H1 (cell line): ENCODE measurements at regions not wholly inside any gene's neighbourhood (a gene's known extent, or its start where the extent isn't known, plus 50 kb on each side); places are given as distances from the start of the nearest gene placed in this dataset.

ENCODE experiments used
- CTCF ChIA-PET: fragments of 300-600 bp; sonication (Branson Sonifier 250); formaldehyde crosslinking; loops from one replicate; lab custom pipeline; 2021; ENCODE audit not compliant: partially characterized antibody; lab: Charles Lee
- POLR2A ChIA-PET: fragments of 300-600 bp; sonication (Branson Sonifier 250); formaldehyde crosslinking; loops from one replicate; lab custom pipeline; 2021; ENCODE audit warnings: inconsistent platforms; ENCODE audit not compliant: partially characterized antibody; lab: Charles Lee
- DNase-seq, 2 experiments: peaks; one replicate each; pipeline versions ENCODE4 v3.0.0 to v3.0.0-alpha.2; 2010 to 2022; ENCODE audit warnings: low spot score in 2 of 2, low read depth in 1 of 2, mixed read lengths in 1 of 2
- FAIRE-seq: peaks from 2 replicates; lab custom pipeline; 2011; peaks lifted over from hg19 to GRCh38; lab: Jason Lieb, UNC
- H2AFZ ChIP-seq: 2 replicates; pipeline ENCODE4 v1.8.1; 2012; ENCODE audit warnings: low read length, inconsistent platforms
- H2AK5ac ChIP-seq: 2 replicates; pipeline ENCODE4 v1.6.1; 2013; ENCODE audit warnings: low read depth, low read length
- H2BK120ac ChIP-seq: replicated peaks from 2 replicates; pipeline ENCODE3; 2013; ENCODE audit warnings: low read depth, low read length, inconsistent platforms
- H2BK12ac ChIP-seq: 2 replicates; pipeline ENCODE4 v1.6.1; 2013; ENCODE audit warnings: low read depth, low read length
- H2BK15ac ChIP-seq: 2 replicates; pipeline ENCODE4 v1.6.1; 2013; ENCODE audit warnings: low read length
- H2BK20ac ChIP-seq: 2 replicates; pipeline ENCODE4 v1.6.1; 2013; ENCODE audit warnings: low read length
- H2BK5ac ChIP-seq: 2 replicates; pipeline ENCODE4 v1.6.1; 2013; ENCODE audit warnings: low read depth, low read length
- H3K14ac ChIP-seq: 2 replicates; pipeline ENCODE4 v1.6.1; 2013; ENCODE audit warnings: inconsistent platforms; ENCODE audit not compliant: insufficient read length
- H3K18ac ChIP-seq: 2 replicates; pipeline ENCODE4 v1.6.1; 2013; ENCODE audit warnings: low read length; ENCODE audit errors: extremely low read depth
- H3K23ac ChIP-seq: 2 replicates; pipeline ENCODE4 v1.6.1; 2013; ENCODE audit warnings: inconsistent platforms; ENCODE audit not compliant: insufficient read length
- H3K23me2 ChIP-seq: 2 replicates; pipeline ENCODE4 v1.6.1; 2013; ENCODE audit warnings: low read depth, low read length
- H3K27ac ChIP-seq: 2 replicates; pipeline ENCODE4 v1.6.1; 2011; ENCODE audit warnings: low read depth, low read length, inconsistent platforms
- H3K27me3 ChIP-seq, 4 experiments: replicated peaks in 1 of 4; 1 replicate in 1 of 4; 2 replicates in 3 of 4; pipeline versions ENCODE4 v1.6.1 to v1.8.1; 2011 to 2013; ENCODE audit warnings: low read length in 3 of 4, mild to moderate bottlenecking in 3 of 4, inconsistent platforms in 2 of 4, mixed read lengths in 2 of 4, moderate library complexity in 1 of 4; ENCODE audit not compliant: control insufficient read depth in 3 of 4, insufficient read depth in 3 of 4; ENCODE audit errors: extremely low read depth in 1 of 4
- H3K36me3 ChIP-seq, 4 experiments: 2 replicates each; pipeline versions ENCODE4 v1.6.1 to v1.8.1; 2011 to 2013; ENCODE audit warnings: mild to moderate bottlenecking in 4 of 4, low read length in 3 of 4, moderate library complexity in 2 of 4, control low read depth in 1 of 4, inconsistent platforms in 1 of 4; ENCODE audit not compliant: insufficient read depth in 4 of 4, control insufficient read depth in 2 of 4
- H3K4ac ChIP-seq: replicated peaks from 2 replicates; pipeline ENCODE3; 2013; ENCODE audit warnings: low read length, low read depth, mixed read lengths, inconsistent platforms; ENCODE audit not compliant: insufficient read length
- H3K4me1 ChIP-seq, 4 experiments: replicated peaks in 1 of 4; 1 replicate in 1 of 4; 2 replicates in 3 of 4; pipeline versions ENCODE4 v1.6.1 to v1.8.1; 2011 to 2013; ENCODE audit warnings: low read length in 3 of 4, inconsistent platforms in 2 of 4, mixed read lengths in 1 of 4; ENCODE audit not compliant: insufficient read depth in 4 of 4, control insufficient read depth in 3 of 4
- H3K4me2 ChIP-seq, 2 experiments: 2 replicates each; pipeline versions ENCODE4 v1.6.1 to v1.8.1; 2011 to 2013; ENCODE audit warnings: low read depth in 2 of 2, low read length in 2 of 2, control low read depth in 1 of 2, inconsistent platforms in 1 of 2, mild to moderate bottlenecking in 1 of 2; ENCODE audit not compliant: insufficient read depth in 1 of 2
- H3K4me3 ChIP-seq, 4 experiments: fragments of 200-600, 300-600 bp in 1 of 4; sonication (generic), shearing (Covaris generic), sonication (Bioruptor Twin) in 1 of 4; 2 replicates each; pipeline versions ENCODE4 v1.5.1 to v1.8.1; 2011 to 2016; ENCODE audit warnings: low read length in 4 of 4, low read depth in 3 of 4, control low read depth in 2 of 4, inconsistent platforms in 2 of 4, mild to moderate bottlenecking in 2 of 4, mixed read lengths in 1 of 4, moderate library complexity in 1 of 4; ENCODE audit not compliant: insufficient read depth in 2 of 4; ENCODE audit errors: extremely low read depth in 1 of 4
- H3K56ac ChIP-seq: replicated peaks from 2 replicates; pipeline ENCODE3; 2013; ENCODE audit warnings: low read depth, mild to moderate bottlenecking, mixed read lengths, low read length, inconsistent platforms; ENCODE audit not compliant: insufficient read length
- H3K79me1 ChIP-seq: 2 replicates; pipeline ENCODE4 v1.6.1; 2013; ENCODE audit warnings: low read depth, low read length, control low read depth
- H3K79me2 ChIP-seq, 2 experiments: 2 replicates each; pipeline versions ENCODE4 v1.6.1 to v1.8.1; 2012 to 2013; ENCODE audit warnings: low read length in 2 of 2, mild to moderate bottlenecking in 2 of 2, inconsistent platforms in 1 of 2; ENCODE audit not compliant: insufficient read depth in 2 of 2, control insufficient read depth in 1 of 2
- H3K9ac ChIP-seq, 4 experiments: replicated peaks in 1 of 4; 1 replicate in 1 of 4; 2 replicates in 3 of 4; pipeline versions ENCODE4 v1.6.1 to v1.8.1; 2011 to 2013; ENCODE audit warnings: low read depth in 3 of 4, low read length in 3 of 4, control low read depth in 2 of 4, mild to moderate bottlenecking in 2 of 4, moderate library complexity in 2 of 4, inconsistent platforms in 1 of 4; ENCODE audit errors: extremely low read depth in 1 of 4
- H3K9me3 ChIP-seq, 2 experiments: 2 replicates each; pipeline versions ENCODE4 v1.6.1 to v1.8.1; 2012 to 2013; ENCODE audit warnings: mild to moderate bottlenecking in 2 of 2, moderate library complexity in 2 of 2, control low read depth in 1 of 2, inconsistent platforms in 1 of 2, low read depth in 1 of 2, low read length in 1 of 2, mixed read lengths in 1 of 2; ENCODE audit not compliant: insufficient read depth in 2 of 2
- H4K20me1 ChIP-seq, 2 experiments: replicated peaks in 1 of 2; 2 replicates each; pipeline versions ENCODE3 to v1.8.1; 2011 to 2013; ENCODE audit warnings: inconsistent platforms in 2 of 2, low read length in 2 of 2, mild to moderate bottlenecking in 1 of 2; ENCODE audit not compliant: insufficient read depth in 2 of 2, control insufficient read depth in 1 of 2
- H4K5ac ChIP-seq: 2 replicates; pipeline ENCODE4 v1.6.1; 2013; ENCODE audit warnings: low read length, low read depth, mixed read lengths, inconsistent platforms; ENCODE audit not compliant: insufficient read length
- H4K8ac ChIP-seq: 2 replicates; pipeline ENCODE4 v1.8.0; 2013; ENCODE audit warnings: mild to moderate bottlenecking, moderate library complexity, low read length, inconsistent platforms; ENCODE audit not compliant: insufficient read depth; ENCODE audit errors: extremely low read depth
- H4K91ac ChIP-seq: replicated peaks from 2 replicates; pipeline ENCODE3; 2013; ENCODE audit warnings: low read length, mixed read lengths, inconsistent platforms; ENCODE audit not compliant: insufficient read length
- ASH2L ChIP-seq: fragments of 200-600, 300-600 bp; sonication (generic); IDR thresholded peaks from one replicate; pipeline ENCODE4 v1.7.1; 2017; ENCODE audit warnings: low read length
- BACH1 ChIP-seq: IDR thresholded peaks from 2 replicates; pipeline ENCODE4 v1.6.1; 2012; ENCODE audit warnings: low read length, improper control_type of control experiment
- CEBPB ChIP-seq: IDR thresholded peaks from 2 replicates; pipeline ENCODE4 v1.6.1; 2012; ENCODE audit warnings: low read depth, low read length
- MAFK ChIP-seq: IDR thresholded peaks from 2 replicates; pipeline ENCODE4 v1.6.1; 2012; ENCODE audit warnings: low read depth, mild to moderate bottlenecking, improper control_type of control experiment, low read length
- PHF8 ChIP-seq: fragments of 200-600 bp; sonication (generic); conservative IDR thresholded peaks from 2 replicates; pipeline ENCODE4 v1.7.1; 2012; ENCODE audit warnings: low read depth, mild to moderate bottlenecking, inconsistent platforms, low read length, moderate library complexity
- RBBP5 ChIP-seq: IDR thresholded peaks from 2 replicates; pipeline ENCODE4 v1.7.1; 2012; ENCODE audit warnings: low read depth, mild to moderate bottlenecking, inconsistent platforms, low read length, moderate library complexity, borderline replicate concordance
- WGBS, 2 experiments: shearing (Covaris generic) in 1 of 2; methylation state at CpG; one replicate each; pipeline versions ENCODE4 v1.1.6 to v1.1.7; 2013 to 2015; ENCODE audit warnings: low lambda C conversion rate in 2 of 2, mixed read lengths in 2 of 2, inconsistent platforms in 1 of 2, low coverage in 1 of 2, missing lambda C conversion rate in 1 of 2; ENCODE audit not compliant: insufficient replicate concordance in 2 of 2, insufficient coverage in 1 of 2, insufficient read length in 1 of 2; ENCODE audit errors: extremely low coverage in 1 of 2, missing lambda C conversion rate in 1 of 2; 5-methylcytosine and 5-hydroxymethylcytosine counted together
- TF ChIP-seq, protein P1 (sequence below): IDR thresholded peaks from 2 replicates; pipeline ENCODE4 v1.6.1; 2012; ENCODE audit warnings: inconsistent platforms

DNA sequence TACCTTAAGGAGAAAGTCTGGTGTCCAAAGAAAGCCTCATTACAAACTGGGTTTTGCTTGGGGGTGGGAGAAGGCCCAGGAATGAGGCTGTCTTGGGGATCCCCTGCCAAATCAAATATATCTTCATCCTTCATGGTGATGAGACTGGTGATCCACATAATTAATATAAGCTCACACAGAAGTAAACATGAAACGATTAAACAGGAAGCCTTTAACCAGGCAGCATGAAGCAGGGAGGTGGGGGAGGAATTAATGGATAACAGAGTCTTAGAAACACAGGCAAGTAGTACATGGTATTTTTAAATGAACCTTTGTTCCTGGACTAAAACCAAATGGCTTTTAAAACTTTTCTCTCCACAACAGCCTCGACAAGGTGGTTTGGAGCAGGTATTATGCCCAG lies 437.5 kb downstream of the TFAP2A start:
- no peak overlapping the region for H2AFZ ChIP-seq
- H2BK20ac ChIP-seq = no peak overlapping the region
- H3K27me3 ChIP-seq = no peaks in the 10 kb centered on the region
- H4K20me1 ChIP-seq = no peaks in the 10 kb centered on the region
- H2BK5ac ChIP-seq = no peak overlapping the region
- H4K91ac ChIP-seq = no peak overlapping the region
- no peak overlapping the region for H2BK120ac ChIP-seq
- no peaks in the 10 kb centered on the region for H3K4me1 ChIP-seq
- no peak overlapping the region for H4K8ac ChIP-seq
- no peak overlapping the region for H3K23ac ChIP-seq
- H3K4ac ChIP-seq = no peak overlapping the region
- H3K4me2 ChIP-seq = no peak overlapping the region
- H3K27ac ChIP-seq = no peak overlapping the region
- no peak overlapping the region for H3K9ac ChIP-seq
- H4K5ac ChIP-seq = no peak overlapping the region
- H3K14ac ChIP-seq = no peak overlapping the region
- ChIA-PET POLR2A (no interaction called here), CTCF (interaction anchor here (0.8 kb wide), 1 partner anchor 97 kb away, joined by 3 read pairs; no protein-coding TSS in a partner anchor)
- FAIRE-seq (no peak), DNase-seq (no peak)
- no peaks in the 10 kb centered on the region for H3K79me2 ChIP-seq
- no peaks in the 10 kb centered on the region for H3K9me3 ChIP-seq
- H3K18ac ChIP-seq = no peak overlapping the region
- H3K56ac ChIP-seq = no peak overlapping the region
- no peak overlapping the region for H2AK5ac ChIP-seq
- no peak overlapping the region for H2BK12ac ChIP-seq
- H3K4me3 ChIP-seq = no peak overlapping the region
- TF ChIP-seq ASH2L = no peak
- no peak for TF ChIP-seq PHF8
- no peak for TF ChIP-seq CEBPB
- TF ChIP-seq, protein P1, sequence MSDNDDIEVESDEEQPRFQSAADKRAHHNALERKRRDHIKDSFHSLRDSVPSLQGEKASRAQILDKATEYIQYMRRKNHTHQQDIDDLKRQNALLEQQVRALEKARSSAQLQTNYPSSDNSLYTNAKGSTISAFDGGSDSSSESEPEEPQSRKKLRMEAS = no peak
- TF ChIP-seq BACH1 = no peak
- TF ChIP-seq MAFK = no peak
- TF ChIP-seq RBBP5 = no peak
- no peaks in the 10 kb centered on the region for H3K36me3 ChIP-seq
- no peak overlapping the region for H2BK15ac ChIP-seq
- no peaks in the 10 kb centered on the region for H3K23me2 ChIP-seq
- WGBS, 2 experiments = 91% methylated on average over 2 of the region's 2 CpGs; no CpG with 5 or more reads in 1 of the 2 experiments
- no peaks in the 10 kb centered on the region for H3K79me1 ChIP-seq
